Head of caudate nucleus (tissue), 42 donors: ENCODE measurements at regions not wholly inside any gene's neighbourhood (a gene's known extent, or its start where the extent isn't known, plus 50 kb on each side); places are given as distances from the start of the nearest gene placed in this dataset.
A peak's percentile ranks its signal among the peaks of the same experiment; 100 is the strongest.

ENCODE experiments used
- DNase-seq, 42 donors: peaks; one replicate each; pipeline versions ENCODE4 v3.0.0 to v3.0.0-alpha.2; 2020 to 2021; ENCODE audit warnings: mixed read lengths in 7 of 42
- intact Hi-C: fragments of 100-400 bp; cut with DNase I; formaldehyde crosslinking; loops from one replicate; pipeline ENCODE4 v1.15.0; 2022

GRCh38 chr22:47715866-47716578, 953.6 kb downstream of the TBC1D22A start:
- peak in 1 of 42 donors; percentile 28 for DNase-seq
- intact Hi-C loops = no loop called here

GRCh38 chr22:47713941-47714340, 951.5 kb downstream of the TBC1D22A start:
- DNase-seq = no peak
- intact Hi-C loops = no loop called here

- no peak for DNase-seq
- intact Hi-C loops = no loop called here
Measured at GRCh38 chr22:47710135-47710534, 947.7 kb downstream of the TBC1D22A start.

DNA sequence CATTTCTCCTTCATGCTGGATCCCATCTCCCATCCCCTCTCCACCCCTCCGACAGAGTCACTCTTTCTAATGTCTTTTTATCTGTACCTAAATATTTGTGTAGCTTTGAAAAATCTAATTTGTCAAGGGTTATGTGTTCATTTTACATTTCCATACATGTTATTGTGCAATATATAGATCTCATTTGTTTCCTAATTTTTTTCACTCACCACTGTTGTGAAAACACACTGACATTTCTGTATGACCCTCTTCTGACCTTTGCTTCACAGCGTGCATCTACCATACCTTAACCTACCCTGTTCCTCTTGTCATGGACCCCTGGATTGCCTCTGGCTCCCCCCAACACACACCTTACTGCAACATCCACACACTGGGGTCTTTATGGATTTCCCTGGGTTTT, 942.9 kb downstream of the TBC1D22A start:
- intact Hi-C loops = no loop called here
- no peak for DNase-seq

GRCh38 chr22:47698906-47699305, 936.5 kb downstream of the TBC1D22A start:
- intact Hi-C loops = no loop called here
- DNase-seq = no peak

DNA sequence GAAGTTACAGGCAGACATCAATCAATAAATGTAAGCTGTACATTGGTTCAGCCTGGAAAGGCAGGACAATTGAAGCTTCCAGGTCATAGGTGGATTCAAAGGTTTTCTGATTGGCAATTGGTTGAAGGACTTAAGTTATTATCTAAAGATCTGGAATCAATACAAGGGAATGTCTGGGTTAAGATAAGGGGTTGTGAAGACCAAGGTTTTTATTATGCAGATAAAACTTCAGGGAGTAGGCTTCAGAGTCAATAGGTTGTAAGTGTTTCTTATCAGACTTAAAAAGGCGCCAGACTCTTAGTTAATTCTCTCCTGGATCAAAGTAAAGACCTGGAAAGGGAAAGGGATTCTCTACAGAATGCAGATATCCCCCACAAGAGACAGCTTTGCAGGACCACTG, 935.4 kb downstream of the TBC1D22A start:
- no peak for DNase-seq
- intact Hi-C loops = no loop called here

DNA sequence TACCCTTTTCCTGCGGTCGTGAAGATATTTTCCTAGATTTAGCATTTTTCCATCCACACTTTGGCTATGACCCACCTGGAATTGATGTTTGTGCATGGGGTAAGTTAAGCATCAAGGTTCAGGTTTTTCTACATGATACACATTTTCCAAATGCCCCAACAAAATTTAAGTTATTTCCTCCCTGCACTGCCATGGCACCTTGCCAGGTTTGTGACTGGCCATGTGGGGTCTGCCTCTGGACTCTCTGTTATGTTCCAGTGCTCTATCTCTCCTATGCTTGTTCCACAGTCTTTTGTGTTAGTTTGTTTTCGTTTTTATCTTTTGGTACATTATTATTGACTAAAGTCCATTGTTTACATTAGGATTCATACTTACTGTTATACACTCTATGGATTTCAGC, 934.3 kb downstream of the TBC1D22A start:
- intact Hi-C loops = no loop called here

DNA sequence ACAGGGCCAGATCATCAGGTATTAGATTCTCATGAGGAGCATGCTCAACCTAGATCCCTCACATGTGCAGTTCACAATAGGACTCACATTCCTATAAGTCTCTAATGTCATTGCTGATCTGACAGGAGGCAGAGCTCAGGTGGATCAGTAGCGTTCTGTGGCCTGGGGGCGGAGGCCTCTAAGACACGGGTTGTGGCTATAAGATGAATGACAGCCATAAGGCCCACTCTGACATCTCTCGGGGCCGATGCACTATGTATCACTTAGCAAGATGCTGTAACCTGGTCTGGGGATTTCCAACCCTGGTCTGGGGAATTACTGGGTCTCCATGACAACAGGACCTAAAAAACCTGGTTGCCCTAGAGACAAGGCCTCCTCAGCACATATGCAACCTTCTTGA, 932.7 kb downstream of the TBC1D22A start:
- intact Hi-C loops = no loop called here
- peak in 2 of 42 donors; percentile 20 to 31 for DNase-seq

More for the DNA sequence above, 934.3 kb downstream of the TBC1D22A start:
- peak in 2 of 42 donors; percentile 31 to 33 for DNase-seq

DNA sequence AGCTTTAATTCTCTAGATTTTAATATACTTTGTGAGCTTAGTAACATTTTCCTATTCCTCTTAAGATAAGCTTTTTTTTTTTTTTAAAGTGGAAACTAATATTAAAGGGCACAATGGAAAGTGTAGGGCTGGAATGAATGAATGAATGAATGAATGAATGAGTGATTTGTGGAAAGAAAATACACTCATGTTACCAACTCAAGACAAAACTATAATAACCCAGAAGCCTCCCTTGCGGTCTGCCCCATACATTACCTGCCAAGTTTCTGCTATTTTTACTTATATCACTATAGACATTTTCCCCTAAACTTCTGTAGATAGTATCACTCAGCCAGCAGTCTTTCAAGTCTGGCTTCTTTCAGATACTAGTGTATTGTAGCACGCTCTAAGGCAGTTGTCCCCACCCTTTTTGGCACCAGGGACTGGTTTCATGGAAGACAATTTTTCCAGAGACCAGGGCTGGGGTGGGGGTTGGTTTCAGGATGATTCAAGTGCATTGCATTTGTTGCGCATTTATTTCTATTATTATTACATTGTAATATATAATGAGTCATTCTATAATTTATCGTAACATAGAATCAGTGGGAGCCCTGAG, 932.2 kb downstream of the TBC1D22A start:
- DNase-seq = peak in 1 of 42 donors; percentile 22
- intact Hi-C loops = no loop called here

- intact Hi-C loops = no loop called here
- DNase-seq = peak in 2 of 42 donors; percentile 25 to 30
Measured at GRCh38 chr22:47693606-47694005, 931.2 kb downstream of the TBC1D22A start.

DNA sequence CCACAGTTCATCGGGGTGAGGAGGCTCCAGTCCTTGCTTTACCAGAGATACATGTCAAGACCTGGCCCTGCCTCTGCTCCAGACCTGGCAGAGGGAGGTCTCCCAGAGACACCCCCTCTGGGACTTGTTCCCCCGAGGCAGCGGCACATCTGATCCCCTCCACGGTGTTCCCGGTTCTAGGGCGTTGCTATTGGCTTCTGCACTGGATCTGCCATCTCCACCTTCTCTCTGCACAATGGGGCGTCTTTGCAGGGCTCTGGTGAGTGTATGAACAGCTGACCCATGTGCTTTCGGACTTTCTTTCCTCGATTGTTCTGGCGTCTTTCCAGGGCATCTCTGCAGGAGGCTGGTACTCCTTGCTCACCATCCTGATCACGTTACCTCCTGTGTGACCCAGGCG, 930.4 kb downstream of the TBC1D22A start:
- peak in 2 of 42 donors; percentile 26 to 31 for DNase-seq

GRCh38 chr22:47691152-47691895, 928.9 kb downstream of the TBC1D22A start:
- intact Hi-C loops = no loop called here
- peak in 2 of 42 donors; percentile 22 to 31 for DNase-seq

More for the DNA sequence above, 930.4 kb downstream of the TBC1D22A start:
- intact Hi-C loops = no loop called here

GRCh38 chr22:47690586-47690985, 928.1 kb downstream of the TBC1D22A start:
- peak in 2 of 42 donors; percentile 19 to 34 for DNase-seq
- intact Hi-C loops = no loop called here

DNA sequence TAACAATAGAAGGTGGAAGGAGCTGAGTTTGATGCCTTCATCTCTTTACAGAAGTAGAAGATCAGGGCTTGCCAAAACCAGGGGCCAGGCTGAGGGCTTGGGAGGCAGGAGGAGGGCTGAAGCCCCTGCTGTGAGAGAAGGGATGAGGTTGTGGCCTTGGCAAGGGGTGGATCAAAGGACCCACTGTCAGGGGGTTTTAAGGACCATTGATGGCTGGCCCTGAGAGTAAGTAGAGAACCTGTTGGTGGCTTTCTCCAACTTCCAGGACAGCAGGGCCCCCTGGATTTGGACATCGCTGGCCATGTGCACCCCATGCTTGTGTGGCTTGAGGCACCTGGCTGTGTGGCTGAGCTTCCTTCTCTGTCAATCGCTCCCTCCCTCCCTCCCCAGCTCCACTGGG, 927.7 kb downstream of the TBC1D22A start:
- intact Hi-C loops = no loop called here
- peak in 1 of 42 donors; percentile 19 for DNase-seq

- DNase-seq = peak in 1 of 42 donors; percentile 17
- intact Hi-C loops = no loop called here
Measured at GRCh38 chr22:47687776-47688175, 925.3 kb downstream of the TBC1D22A start.

- intact Hi-C loops = no loop called here
- DNase-seq = no peak
Measured at GRCh38 chr22:47687346-47687655, 924.9 kb downstream of the TBC1D22A start.

GRCh38 chr22:47686594-47687345, 924.3 kb downstream of the TBC1D22A start:
- DNase-seq = no peak

DNA sequence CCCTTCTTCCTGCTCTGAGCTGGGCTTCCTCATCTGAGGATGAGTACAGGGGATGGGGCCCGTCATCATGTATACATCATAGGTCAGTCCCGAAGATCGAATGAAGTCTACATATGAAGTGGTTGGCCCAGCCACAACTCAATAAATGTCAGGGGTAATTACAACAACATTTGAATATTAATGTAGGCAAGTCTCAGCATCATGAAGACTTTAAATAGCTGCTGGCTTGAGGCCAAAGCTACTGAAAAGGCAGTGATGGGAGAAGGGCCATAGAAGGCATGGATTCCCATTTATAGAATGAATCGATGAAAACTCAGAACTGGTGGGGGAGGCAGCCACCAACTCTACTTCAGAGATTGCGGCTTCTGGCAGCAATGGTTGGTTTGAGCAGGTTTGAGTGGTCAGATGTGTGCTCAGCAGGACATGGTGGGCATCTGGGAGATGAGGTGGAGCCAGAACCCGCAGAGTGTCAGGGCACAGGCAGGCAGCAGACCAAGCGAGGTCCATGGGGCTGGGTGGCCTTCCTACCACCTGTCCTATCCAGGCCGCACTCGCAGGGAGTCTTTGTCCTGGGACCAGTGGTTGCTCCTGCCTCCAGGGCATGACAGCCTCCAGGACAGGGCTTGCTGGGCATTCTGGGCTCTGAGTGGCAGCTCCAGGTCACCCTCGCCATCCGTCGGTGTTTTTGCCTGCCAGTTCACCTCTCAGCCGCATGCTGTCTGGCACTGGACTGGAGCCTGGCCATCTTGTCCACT, 919.1 kb downstream of the TBC1D22A start:
- intact Hi-C loops = no loop called here

More at GRCh38 chr22:47686594-47687345, 924.3 kb downstream of the TBC1D22A start:
- intact Hi-C loops = no loop called here

More for the DNA sequence above, 919.1 kb downstream of the TBC1D22A start:
- peak in 2 of 42 donors; percentile 5 to 32 for DNase-seq
